Epithelial cell of proximal tubule (primary cell): ENCODE measurements at regions not wholly inside any gene's neighbourhood (a gene's known extent, or its start where the extent isn't known, plus 50 kb on each side); places are given as distances from the start of the nearest gene placed in this dataset.

Source experiments
- DNase-seq: peaks from one replicate; pipeline ENCODE4 v3.0.0-alpha.2; 2011; ENCODE audit warnings: low read depth
- H3K4me3 ChIP-seq: 2 replicates; pipeline ENCODE4 v1.5.1; 2011; ENCODE audit warnings: low read depth, mild to moderate bottlenecking, low read length
- CTCF ChIP-seq: conservative IDR thresholded peaks from 2 replicates; pipeline ENCODE4 v1.5.1; 2012; ENCODE audit warnings: low read depth, mild to moderate bottlenecking, low read length

GRCh38 chr2:18445433-18446320, 114.8 kb downstream of the RDH14 start:
- TF ChIP-seq CTCF, result no peak
- no peak overlapping the region for H3K4me3 ChIP-seq
- no peak for DNase-seq

DNA sequence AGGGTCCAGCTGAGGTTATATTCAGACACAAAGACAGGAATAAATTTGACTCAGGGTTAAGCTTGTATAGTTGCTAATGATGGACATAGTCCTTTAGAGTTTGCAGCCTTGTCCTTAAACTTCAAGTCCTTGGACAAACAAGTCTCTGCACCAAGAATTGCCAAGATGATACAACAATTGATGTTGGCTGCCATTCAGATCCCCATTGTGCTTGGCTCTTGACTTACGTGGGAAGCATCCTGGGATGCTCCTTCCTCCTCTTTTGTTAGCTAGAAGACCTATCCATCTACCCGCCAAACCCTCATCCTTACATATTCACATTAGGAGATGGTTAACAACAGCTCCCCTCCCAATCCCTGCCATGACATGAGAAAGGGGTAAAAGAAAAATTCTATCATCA, 115.6 kb downstream of the RDH14 start:
- TF ChIP-seq CTCF, result no peak
- DNase-seq, result no peak
- H3K4me3 ChIP-seq, result no peak overlapping the region

DNA sequence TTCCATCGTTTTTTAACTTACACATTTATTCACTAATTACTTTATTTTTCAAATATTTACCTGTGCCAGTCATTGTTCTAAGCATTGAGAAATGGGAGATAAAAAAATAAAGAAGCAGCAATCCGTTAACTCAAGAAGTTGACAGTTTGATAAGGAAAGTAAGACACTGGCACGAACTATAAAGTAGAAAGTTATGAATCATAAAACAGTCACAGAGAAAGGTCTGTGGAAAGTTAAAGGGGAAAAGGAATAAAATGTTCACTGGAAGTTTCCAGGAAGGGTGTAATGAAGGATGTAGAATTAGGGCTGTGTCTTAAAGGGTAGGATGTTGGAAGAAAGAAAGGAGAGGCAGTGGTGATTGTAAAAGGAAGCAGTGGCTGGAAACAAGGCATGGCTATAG, 118.9 kb downstream of the RDH14 start:
- TF ChIP-seq CTCF, result no peak
- no peak overlapping the region for H3K4me3 ChIP-seq
- no peak for DNase-seq

DNA sequence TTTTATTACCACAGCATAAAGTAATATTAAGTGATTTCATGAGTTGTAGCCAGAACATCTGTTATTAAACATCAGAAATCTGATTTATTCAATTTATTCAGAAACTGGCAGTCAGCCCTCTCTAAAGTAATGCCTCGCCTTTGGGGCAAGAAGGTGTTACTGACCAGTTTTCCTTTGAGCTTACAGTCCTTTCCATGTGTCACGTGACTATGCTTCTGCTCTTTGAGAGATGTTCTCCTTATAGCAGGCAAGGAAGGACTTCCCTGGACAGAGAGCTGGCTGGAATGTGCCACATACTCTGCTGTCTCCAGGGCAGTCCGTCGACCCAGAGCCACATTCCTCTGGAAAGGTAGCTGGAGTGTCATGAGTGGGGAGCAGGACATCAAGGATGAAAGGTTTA, 119.7 kb downstream of the RDH14 start:
- no peak overlapping the region for H3K4me3 ChIP-seq
- DNase-seq, result no peak
- TF ChIP-seq CTCF, result no peak

GRCh38 chr2:18440141-18440661, 120.3 kb downstream of the RDH14 start:
- TF ChIP-seq CTCF, result no peak
- DNase-seq, result no peak
- no peak overlapping the region for H3K4me3 ChIP-seq

- no peak for DNase-seq
- no peak overlapping the region for H3K4me3 ChIP-seq
- no peak for TF ChIP-seq CTCF
Observed at GRCh38 chr2:18439716-18440115, 120.7 kb downstream of the RDH14 start.

DNA sequence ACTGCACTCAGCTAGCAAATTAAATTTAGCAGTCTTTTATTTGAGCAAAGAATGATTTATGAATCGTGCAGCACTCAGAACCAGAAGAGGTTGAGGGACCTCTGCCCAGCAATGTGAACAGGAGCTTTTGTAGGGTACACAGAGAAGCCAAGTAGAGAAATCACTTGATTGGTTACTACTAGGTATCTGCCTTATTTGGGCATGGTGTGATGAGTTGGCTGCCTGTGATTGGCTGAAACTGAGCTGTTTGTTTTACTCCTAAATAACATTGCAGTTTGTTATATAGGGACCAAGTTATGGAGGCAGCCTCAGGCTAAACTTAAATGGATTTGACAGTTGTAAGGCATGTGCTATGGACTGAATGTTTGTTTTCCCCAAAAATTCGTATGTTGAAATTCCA, 122.5 kb downstream of the RDH14 start:
- H3K4me3 ChIP-seq, result no peak overlapping the region
- TF ChIP-seq CTCF, result no peak
- no peak for DNase-seq
